SJSA1 (cell line): ENCODE measurements at regions not wholly inside any gene's neighbourhood (a gene's known extent, or its start where the extent isn't known, plus 50 kb on each side); places are given as distances from the start of the nearest gene placed in this dataset.
A peak's percentile ranks its signal among the peaks of the same experiment; 100 is the strongest.

Experiments
- DNase-seq, 2 experiments: peaks; one replicate each; pipeline ENCODE4 v3.0.0-alpha.2; 2015 to 2020; ENCODE audit warnings: low spot score in 2 of 2, low read depth in 1 of 2
- H3K27ac ChIP-seq: fragments of 250-450 bp; sonication (Bioruptor Pico); 2 replicates; pipeline ENCODE4 v1.5.1; 2020; ENCODE audit warnings: mild to moderate bottlenecking, moderate library complexity
- H3K27me3 ChIP-seq: fragments of 250-450 bp; sonication (Bioruptor Pico); replicated peaks from 2 replicates; pipeline ENCODE4 v1.5.1; 2020; ENCODE audit warnings: mild to moderate bottlenecking, moderate library complexity
- H3K36me3 ChIP-seq: fragments of 250-450 bp; sonication (Bioruptor Pico); 2 replicates; pipeline ENCODE4 v1.5.1; 2020; ENCODE audit warnings: mild to moderate bottlenecking
- H3K4me1 ChIP-seq: fragments of 250-450 bp; sonication (Bioruptor Pico); replicated peaks from 2 replicates; pipeline ENCODE4 v1.6.1; 2021; ENCODE audit warnings: mild to moderate bottlenecking
- H3K4me3 ChIP-seq: fragments of 250-450 bp; sonication (Bioruptor Pico); 2 replicates; pipeline ENCODE4 v1.5.1; 2020; ENCODE audit warnings: mild to moderate bottlenecking
- H3K9me3 ChIP-seq: fragments of 250-450 bp; sonication (Bioruptor Pico); replicated peaks from 2 replicates; pipeline ENCODE4 v1.5.1; 2020; ENCODE audit warnings: mild to moderate bottlenecking

GRCh38 chr14:63781686-63782085 is 53.8 kb upstream of the SGPP1 start:
- no peak overlapping the region for H3K27ac ChIP-seq
- no peaks in the 10 kb centered on the region for H3K36me3 ChIP-seq
- no peak overlapping the region for H3K4me3 ChIP-seq
- no peak for DNase-seq
- H3K27me3 ChIP-seq = no peaks in the 10 kb centered on the region
- H3K9me3 ChIP-seq = no peaks in the 10 kb centered on the region
- H3K4me1 ChIP-seq = peaks cover 8% of the 10 kb centered on the region

- H3K9me3 ChIP-seq = no peaks in the 10 kb centered on the region
- H3K4me3 ChIP-seq = no peak overlapping the region
- H3K27ac ChIP-seq = no peak overlapping the region
- DNase-seq = no peak
- H3K36me3 ChIP-seq = no peaks in the 10 kb centered on the region
- peaks cover under 1% of the 10 kb centered on the region; the same call in 1 of the 2 replicates for H3K4me1 ChIP-seq
- H3K27me3 ChIP-seq = no peaks in the 10 kb centered on the region
Observed at GRCh38 chr14:63782683-63783389, 55.0 kb upstream of the SGPP1 start.

DNA sequence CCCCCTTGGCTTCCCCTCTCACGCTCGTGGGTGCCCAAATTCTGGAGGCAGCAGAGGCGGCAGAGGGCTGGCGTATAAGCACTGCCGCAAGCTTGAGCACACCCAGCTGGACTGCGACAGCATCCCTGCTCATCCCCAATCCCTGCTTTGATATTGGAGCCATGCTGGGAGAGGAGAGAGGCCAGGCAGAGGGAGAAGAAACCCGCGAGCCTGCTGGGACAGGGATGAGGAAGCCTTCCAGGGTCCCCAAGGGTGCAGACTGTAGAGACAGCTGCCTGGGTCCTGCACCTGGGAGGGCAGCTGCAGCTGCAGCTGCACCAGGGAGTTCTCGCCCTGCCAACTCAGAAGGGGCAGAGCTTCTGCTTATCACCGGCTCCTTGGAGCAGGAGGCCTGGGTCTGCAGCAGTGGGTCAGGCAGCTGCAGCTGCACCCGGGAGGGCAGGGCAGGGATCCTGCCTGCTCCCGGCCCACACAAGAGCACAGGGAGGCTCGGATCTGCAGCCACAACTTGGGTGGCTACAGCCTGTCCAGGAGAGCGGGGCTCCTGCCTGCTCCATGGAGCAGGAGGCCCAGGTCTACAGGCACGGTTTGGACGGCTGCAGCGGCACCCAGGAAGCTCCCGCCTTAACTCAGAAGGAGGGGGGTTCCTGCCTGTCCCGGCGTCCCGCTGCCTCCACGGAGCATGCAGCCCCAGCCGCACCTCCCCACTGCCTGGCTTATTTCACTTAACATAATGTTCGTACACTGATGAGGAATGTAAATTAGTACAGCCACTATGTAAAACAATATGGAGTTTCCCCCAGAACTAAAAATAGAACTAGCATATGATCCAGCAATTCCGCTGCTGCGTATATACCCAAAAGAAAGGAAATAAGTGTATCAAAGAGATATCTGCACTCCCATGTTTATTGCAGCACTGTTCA is 60.4 kb upstream of the SGPP1 start:
- Histone ChIP-seq H3K9me3 (no peaks in the 10 kb centered on the region), H3K4me1 (peaks cover 9% of the 10 kb centered on the region; the same call in 1 of the 2 replicates), H3K4me3 (0 out of 2 replicates have a peak overlapping the region, but pooled peaks have one; percentile 4), H3K27me3 (no peaks in the 10 kb centered on the region), H3K36me3 (no peaks in the 10 kb centered on the region), H3K27ac (no peak overlapping the region)
- DNase-seq = peak in 1 of 2 experiments; percentile 5

- H3K4me1 ChIP-seq = peaks cover 3% of the 10 kb centered on the region; the same call in 1 of the 2 replicates
- H3K4me3 ChIP-seq = no peak overlapping the region
- H3K27me3 ChIP-seq = no peaks in the 10 kb centered on the region
- DNase-seq = no peak
- H3K9me3 ChIP-seq = no peaks in the 10 kb centered on the region
- no peaks in the 10 kb centered on the region for H3K36me3 ChIP-seq
- H3K27ac ChIP-seq = no peak overlapping the region
Observed at GRCh38 chr14:63793376-63793775, 59.4 kb upstream of the SYNE2 start.

- Histone ChIP-seq H3K9me3 (no peaks in the 10 kb centered on the region), H3K27me3 (no peaks in the 10 kb centered on the region), H3K36me3 (no peaks in the 10 kb centered on the region), H3K4me1 (0 out of 2 replicates have a peak, but pooled peaks cover 3% of the 10 kb centered on the region), H3K4me3 (no peak overlapping the region), H3K27ac (no peak overlapping the region)
- no peak for DNase-seq
Observed at GRCh38 chr14:63795532-63795931, 57.3 kb upstream of the SYNE2 start.

DNA sequence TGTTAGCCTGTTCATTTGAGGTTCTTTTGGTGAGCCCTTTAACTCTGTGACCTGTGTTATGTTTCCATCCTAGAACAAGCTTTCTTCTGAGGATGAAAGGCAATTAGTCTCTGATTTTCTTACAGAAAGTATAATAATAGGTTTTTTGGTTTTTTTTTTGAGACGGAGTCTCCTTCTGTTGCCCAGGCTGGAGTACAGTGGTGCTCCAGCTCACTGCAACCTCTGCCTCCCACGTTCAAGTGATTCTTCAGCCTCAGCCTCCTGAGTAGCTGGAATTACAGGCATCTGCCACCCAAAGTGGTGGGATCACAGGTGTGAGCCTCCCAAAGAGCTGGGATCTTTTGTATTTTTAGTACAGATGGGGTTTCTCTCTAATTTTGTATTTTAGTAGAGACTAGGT is 52.7 kb upstream of the SYNE2 start:
- no peaks in the 10 kb centered on the region for H3K9me3 ChIP-seq
- H3K36me3 ChIP-seq = no peaks in the 10 kb centered on the region
- no peak overlapping the region for H3K27ac ChIP-seq
- DNase-seq = no peak
- H3K4me1 ChIP-seq = 0 out of 2 replicates have a peak, but pooled peaks cover 3% of the 10 kb centered on the region
- peak overlapping the region; percentile 27 for H3K4me3 ChIP-seq
- H3K27me3 ChIP-seq = no peaks in the 10 kb centered on the region

GRCh38 chr14:63800651-63801375 is 52.0 kb upstream of the SYNE2 start:
- Histone ChIP-seq H3K9me3 (no peaks in the 10 kb centered on the region), H3K4me3 (no peak overlapping the region), H3K4me1 (0 out of 2 replicates have a peak, but pooled peaks cover 3% of the 10 kb centered on the region), H3K27ac (no peak overlapping the region), H3K36me3 (no peaks in the 10 kb centered on the region), H3K27me3 (no peaks in the 10 kb centered on the region)
- DNase-seq = no peak
